Effector CD8-positive, alpha-beta T cell (primary cell): ENCODE measurements at regions not wholly inside any gene's neighbourhood (a gene's known extent, or its start where the extent isn't known, plus 50 kb on each side); places are given as distances from the start of the nearest gene placed in this dataset.
"Not testable (repeated sequence)": the region's sequence is repeated elsewhere in the genome, so short reads cannot be mapped to it uniquely, and the experiment has no call there.

Experiments
- DNase-seq: peaks from one replicate; lab custom pipeline; 2025; lab: John Stamatoyannopoulos, UW

GRCh38 chr10:78416031-78417011 is 382.7 kb downstream of the RPS24 start:
- DNase-seq = no peak

- no peak for DNase-seq
Measured at GRCh38 chr10:78417425-78418370, 384.0 kb downstream of the RPS24 start.

DNA sequence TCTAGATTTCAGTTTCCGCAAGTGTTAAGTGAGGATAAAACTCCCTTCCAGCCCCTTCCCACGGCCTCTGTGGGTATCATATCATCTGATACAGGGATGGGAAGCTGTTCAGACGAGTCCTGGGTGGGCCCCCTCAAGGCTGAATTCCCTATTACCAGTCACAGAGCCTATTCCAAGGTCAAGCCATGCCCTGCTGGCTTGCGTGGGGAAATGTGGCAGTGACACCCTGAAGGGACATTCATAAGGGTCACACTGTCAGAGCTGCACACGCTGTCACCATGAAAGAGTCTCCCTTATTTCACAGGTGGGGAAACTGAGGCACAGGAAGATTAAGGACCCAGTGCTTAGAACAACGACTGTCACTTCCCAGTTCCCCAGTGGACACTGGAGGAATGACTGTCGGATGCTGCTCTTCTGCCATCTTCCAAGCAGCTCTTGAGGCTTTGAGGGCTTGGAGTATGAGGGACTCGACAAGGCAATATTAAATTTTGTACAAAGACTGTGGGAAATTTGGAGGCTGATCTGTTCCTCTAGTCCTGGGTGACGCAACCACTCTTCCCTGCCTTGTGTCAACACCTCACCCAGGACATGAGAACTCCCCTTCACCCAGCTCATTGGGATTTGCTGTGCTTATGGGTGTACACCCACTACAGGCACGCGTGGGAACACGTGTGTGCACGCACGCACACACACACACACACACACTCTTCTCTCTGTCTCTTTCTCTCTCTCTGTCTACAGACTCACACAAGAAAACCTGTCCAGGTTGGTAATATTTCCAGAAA is 386.0 kb downstream of the RPS24 start:
- DNase-seq = no peak

DNA sequence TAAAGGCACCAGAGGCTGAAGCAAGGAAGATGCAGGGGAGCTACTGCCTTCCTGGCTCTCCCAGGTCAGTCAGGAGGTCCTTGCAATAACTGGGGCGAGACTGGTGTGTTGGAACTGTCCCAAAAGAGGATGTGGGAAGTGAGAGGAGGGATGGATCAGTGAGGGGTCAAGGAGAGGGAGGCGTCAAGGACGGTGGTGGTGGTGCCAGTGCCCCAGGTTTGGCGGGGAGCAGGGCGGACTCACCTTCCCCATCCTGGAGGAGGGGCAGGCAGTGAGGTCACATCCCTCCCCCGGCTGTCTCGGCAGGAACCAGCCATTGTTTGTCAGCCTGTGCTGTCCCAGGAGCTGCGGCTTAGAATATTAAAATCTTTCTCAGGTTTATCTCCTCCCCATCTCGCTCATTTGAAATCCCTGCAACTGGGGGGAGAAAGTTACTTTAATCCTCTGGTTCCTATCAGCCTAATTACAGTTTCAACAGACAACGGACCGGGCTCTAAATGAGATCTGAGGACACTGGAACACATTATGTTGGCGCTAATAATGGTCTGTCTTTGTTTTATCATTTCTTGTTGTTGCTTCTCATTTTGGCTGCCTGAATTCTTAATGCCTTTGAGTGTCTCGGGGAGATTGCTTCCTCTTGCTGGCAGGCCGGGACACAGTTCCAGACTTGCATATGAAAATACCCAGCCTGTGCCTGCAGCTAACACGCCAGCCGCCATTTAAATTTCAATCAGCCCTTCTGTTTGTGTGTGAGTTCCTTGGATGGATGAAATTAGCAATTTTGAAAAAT is 387.5 kb downstream of the RPS24 start:
- no peak for DNase-seq

DNA sequence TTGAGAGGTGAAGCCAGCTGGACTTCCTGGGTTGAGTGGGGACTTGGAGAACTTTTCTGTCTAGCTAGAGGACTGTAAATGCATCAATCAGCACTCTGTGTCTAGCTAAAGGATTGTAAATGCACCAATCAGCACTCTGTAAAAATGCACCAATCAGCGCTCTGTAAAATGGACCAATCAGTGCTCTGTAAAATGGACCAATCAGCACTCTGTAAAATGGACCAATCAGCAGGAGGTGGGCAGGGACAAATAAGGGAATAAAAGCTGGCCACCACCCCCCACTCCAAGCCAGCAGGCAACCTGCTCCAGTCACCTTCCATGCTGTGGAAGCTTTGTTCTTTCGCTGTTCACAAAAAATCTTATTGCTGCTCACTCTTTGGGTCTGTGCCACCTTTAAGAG is 390.4 kb downstream of the RPS24 start:
- not testable (repeated sequence) for DNase-seq

DNA sequence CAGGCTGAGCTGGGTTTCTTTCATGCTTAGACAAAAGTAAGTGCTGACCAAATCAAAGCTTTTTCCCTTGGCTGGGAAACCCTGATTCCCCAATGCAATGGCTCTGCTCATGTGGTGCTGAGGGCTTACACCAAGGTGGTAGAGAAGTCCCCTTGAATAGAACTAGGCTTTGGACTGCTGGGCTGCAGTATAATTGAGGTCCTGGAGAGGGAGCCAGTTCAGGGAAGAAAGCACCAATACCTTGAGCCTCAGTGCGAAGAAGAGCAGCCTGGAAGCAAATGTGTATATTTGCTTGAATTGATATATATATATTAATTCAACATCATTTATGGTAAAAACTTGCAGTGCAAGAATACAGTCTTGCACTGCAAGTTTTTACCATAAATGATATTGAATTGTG is 391.1 kb downstream of the RPS24 start:
- DNase-seq = no peak

GRCh38 chr10:78426181-78426580 is 392.5 kb downstream of the RPS24 start:
- no peak for DNase-seq

- DNase-seq = no peak
Measured at GRCh38 chr10:78427497-78428031, 393.9 kb downstream of the RPS24 start.

DNA sequence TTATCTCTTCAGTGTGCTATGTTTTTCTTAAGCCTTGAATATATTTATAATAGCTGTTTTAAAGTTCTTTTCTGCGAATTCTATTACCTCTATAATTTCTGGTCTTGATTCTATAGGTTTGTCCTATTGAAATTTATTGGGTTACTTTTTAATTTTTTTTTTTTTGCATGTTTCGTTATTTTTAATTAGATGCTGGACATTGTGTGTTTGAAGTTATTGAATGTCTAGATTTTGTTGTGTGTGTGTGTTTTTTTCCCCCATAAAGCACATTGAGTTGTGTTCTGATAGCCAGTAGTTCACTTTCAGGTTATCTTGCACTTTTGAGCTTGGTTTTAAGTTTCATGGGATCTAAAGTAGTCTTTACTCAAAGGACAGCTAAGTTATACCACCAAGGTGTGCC is 394.9 kb downstream of the RPS24 start:
- no peak for DNase-seq

- DNase-seq = no peak
Measured at GRCh38 chr10:78429984-78430383, 396.3 kb downstream of the RPS24 start.

GRCh38 chr10:78432583-78432982 is 398.9 kb downstream of the RPS24 start:
- DNase-seq = no peak

DNA sequence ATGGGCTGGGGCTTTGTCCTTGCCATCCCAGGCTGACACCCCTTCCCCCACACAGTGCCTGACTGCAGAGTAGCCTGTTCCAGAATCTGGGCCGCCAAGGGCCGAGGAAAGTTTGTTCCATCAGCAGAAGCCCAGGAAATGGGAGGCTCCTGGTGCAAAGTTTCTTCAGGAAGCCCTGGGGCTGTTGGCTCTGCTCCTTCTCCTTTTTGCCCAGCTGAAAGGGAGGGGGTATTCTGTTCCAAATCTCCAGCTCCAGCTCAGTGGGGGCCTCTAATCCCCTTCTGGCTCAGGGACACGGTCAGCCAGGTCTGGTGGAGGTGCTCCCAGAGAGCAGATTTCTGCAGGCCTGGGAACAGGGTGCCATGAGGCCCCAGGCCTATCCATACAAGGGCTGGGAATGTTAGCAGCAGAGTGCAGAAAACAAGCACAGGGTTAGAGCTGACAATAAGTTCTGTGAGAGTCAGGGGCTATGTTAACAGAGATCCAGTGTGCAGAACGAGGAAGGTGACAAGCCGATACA is 399.5 kb downstream of the RPS24 start:
- no peak for DNase-seq

DNA sequence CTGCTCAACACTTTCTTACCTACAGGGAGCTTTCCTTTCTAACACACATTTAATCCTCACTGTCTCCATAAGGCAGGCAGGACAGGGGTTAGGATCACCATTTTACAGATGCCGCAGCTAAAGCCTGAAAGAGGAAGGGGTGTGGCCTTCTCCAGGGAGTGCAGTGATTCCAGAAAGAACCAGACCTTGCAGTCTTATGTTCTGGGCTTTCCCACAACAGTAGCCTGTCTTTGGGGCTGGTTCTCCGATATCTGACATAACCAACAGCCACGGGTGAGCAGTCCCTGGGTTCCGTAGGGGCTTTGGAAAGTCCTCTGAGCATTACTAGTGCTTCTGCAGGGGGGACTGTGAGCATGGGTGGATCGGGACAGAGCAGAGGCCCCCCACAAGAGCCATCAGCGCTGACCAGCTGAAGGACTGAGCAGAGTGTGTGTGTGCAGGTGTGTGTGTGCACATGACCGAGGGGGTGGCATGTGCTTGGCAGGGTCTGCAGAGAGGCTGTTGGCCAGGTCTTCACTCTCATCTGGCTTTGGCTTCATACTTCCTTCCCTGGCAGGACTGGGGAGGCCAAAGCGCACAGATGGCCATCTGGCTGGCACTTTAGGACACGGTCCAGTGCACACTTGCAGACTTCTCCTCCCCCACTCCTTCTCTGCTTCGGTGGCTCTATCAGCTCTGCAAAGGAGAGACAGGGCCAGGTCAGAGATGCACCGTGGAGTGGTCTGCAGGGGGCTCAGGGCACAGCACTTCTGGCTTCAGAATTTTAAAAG is 400.3 kb downstream of the RPS24 start:
- no peak for DNase-seq

- DNase-seq = no peak
Measured at GRCh38 chr10:78434886-78435285, 401.2 kb downstream of the RPS24 start.

DNA sequence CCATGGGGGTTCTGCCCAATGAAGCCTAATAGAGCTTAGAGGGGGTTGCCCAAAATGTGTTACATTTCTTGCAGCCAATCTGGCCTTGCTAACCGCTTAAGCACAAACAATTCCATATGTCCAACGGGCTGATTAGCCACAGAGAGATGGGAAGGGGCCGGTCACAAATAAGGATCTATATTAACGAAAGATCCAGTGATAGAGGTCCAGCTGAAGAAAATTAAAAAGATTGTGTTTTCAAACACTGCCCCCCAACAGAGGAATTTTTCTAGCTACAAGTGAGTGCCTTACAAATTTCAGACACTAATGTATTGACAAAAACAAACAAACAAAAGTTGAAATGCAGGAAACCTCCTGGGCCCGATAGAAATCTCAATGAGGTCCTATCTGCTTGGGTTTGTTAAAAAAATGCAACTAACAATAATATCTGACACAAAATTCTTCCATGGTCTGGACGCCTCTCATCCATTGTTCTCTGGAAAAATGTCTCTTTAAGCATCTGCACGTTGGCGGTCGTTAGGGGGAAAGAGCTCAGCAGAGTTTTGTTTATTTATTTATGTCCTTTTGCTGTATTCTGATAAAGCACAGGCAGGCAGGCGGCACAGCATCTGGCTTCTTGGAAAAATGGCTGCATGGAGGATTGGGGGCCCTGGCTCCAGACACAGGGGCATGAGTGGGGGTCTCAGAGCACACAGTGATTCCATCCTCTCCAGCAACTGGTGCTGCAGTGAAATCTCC is 402.0 kb downstream of the RPS24 start:
- no peak for DNase-seq

- DNase-seq = no peak
Measured at GRCh38 chr10:78436222-78436573, 402.5 kb downstream of the RPS24 start.

- no peak for DNase-seq
Measured at GRCh38 chr10:78436706-78437406, 403.2 kb downstream of the RPS24 start.

DNA sequence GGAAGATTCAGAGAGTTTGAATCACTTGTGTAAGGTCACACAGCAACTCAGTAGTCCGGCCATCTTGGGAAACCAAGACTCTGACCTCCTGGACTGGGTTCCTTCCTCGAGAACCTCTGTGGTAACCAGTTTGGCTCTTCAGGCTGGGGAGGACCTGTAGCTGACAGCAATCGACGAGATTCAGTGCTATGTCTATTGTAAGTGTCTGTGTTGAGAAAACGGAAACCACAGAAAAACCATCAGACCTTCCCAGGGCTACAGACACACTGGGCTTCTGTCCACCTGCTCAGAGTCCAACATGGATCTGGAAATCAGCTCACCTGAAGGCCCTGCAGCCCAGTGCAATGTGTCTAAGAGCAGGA is 403.7 kb downstream of the RPS24 start:
- no peak for DNase-seq
